ENCODE measurements at regions not wholly inside any gene's neighbourhood (a gene's known extent, or its start where the extent isn't known, plus 50 kb on each side); places are given as distances from the start of the nearest gene placed in this dataset.

GRCh38 chr5:135657536-135658305 is 78.9 kb upstream of the CXCL14 start:
- no peak overlapping the region for H4K91ac ChIP-seq (replicated peaks; ENCODE audit: insufficient read length, low read length)
- H2BK20ac ChIP-seq (ENCODE audit: low read length) = no peak overlapping the region
- H4K8ac ChIP-seq (ENCODE audit: extremely low read depth, insufficient read depth, low read length) = no peak overlapping the region
- H3K79me1 ChIP-seq (ENCODE audit: low read depth, low read length) = no peaks in the 10 kb centered on the region
- H3K14ac ChIP-seq (ENCODE audit: insufficient read length) = no peak overlapping the region
- no peaks in the 10 kb centered on the region for H3K36me3 ChIP-seq (ENCODE audit: control insufficient read depth in 2 of 4, insufficient read depth in 4 of 4, low read length in 3 of 4)
- CTCF ChIA-PET (ENCODE audit: partially characterized antibody) = interaction anchor here (1.0 kb wide), 1 partner anchor 50 kb away, joined by 3 read pairs; no protein-coding TSS in a partner anchor
- no peak overlapping the region for H3K9ac ChIP-seq (replicated peaks in 1 of 4; ENCODE audit: extremely low read depth in 1 of 4, low read depth in 3 of 4, low read length in 3 of 4)
- peaks cover 0 to 5% (median 0%) of the 10 kb centered on the region in 4 experiments; a peak in 2 of 7 replicates for H3K4me1 ChIP-seq (replicated peaks in 1 of 4; ENCODE audit: control insufficient read depth in 3 of 4, insufficient read depth in 4 of 4, low read length in 3 of 4)
- H3K4me3 ChIP-seq (ENCODE audit: extremely low read depth in 1 of 4, insufficient read depth in 2 of 4, low read depth in 3 of 4, low read length in 4 of 4) = no peak overlapping the region
- H3K23me2 ChIP-seq (ENCODE audit: low read depth, low read length) = no peaks in the 10 kb centered on the region
- FAIRE-seq = no peak
- 76% methylated on average over 3 of the region's 3 CpGs; no CpG with 5 or more reads in 1 of the 2 experiments for WGBS, 2 experiments (ENCODE audit: extremely low coverage in 1 of 2, insufficient coverage in 1 of 2, insufficient read length in 1 of 2, insufficient replicate concordance in 2 of 2, low coverage in 1 of 2, low lambda C conversion rate in 2 of 2, missing lambda C conversion rate in 1 of 2)
- H3K4me2 ChIP-seq (ENCODE audit: insufficient read depth in 1 of 2, low read depth in 2 of 2, low read length in 2 of 2) = no peak overlapping the region
- DNase-seq (ENCODE audit: low read depth in 1 of 2, low spot score in 2 of 2) = no peak
- POLR2A ChIA-PET (ENCODE audit: partially characterized antibody) = interaction anchor here (0.7 kb wide), 1 partner anchor 85 kb away, joined by 3 read pairs; no protein-coding TSS in a partner anchor
- H3K27me3 ChIP-seq (replicated peaks in 1 of 4; ENCODE audit: control insufficient read depth in 3 of 4, extremely low read depth in 1 of 4, insufficient read depth in 3 of 4, low read length in 3 of 4) = no peaks in the 10 kb centered on the region
- H2AK5ac ChIP-seq (ENCODE audit: low read depth, low read length) = no peak overlapping the region
- no peak overlapping the region for H3K27ac ChIP-seq (ENCODE audit: low read depth, low read length)
- H3K4ac ChIP-seq (replicated peaks; ENCODE audit: insufficient read length, low read depth, low read length) = no peak overlapping the region
- H2AFZ ChIP-seq (ENCODE audit: low read length) = no peak overlapping the region
- H3K9me3 ChIP-seq (ENCODE audit: insufficient read depth in 2 of 2, low read depth in 1 of 2, low read length in 1 of 2) = peaks cover 6 to 12% of the 10 kb centered on the region in 2 experiments; a peak in 2 of 4 replicates
- H3K56ac ChIP-seq (replicated peaks; ENCODE audit: insufficient read length, low read depth, low read length) = no peak overlapping the region
- no peak overlapping the region for H2BK5ac ChIP-seq (ENCODE audit: low read depth, low read length)
- no peak overlapping the region for H3K18ac ChIP-seq (ENCODE audit: extremely low read depth, low read length)
- no peaks in the 10 kb centered on the region for H4K20me1 ChIP-seq (replicated peaks in 1 of 2; ENCODE audit: control insufficient read depth in 1 of 2, insufficient read depth in 2 of 2, low read length in 2 of 2)
- H4K5ac ChIP-seq (ENCODE audit: insufficient read length, low read depth, low read length) = no peak overlapping the region
- no peaks in the 10 kb centered on the region for H3K79me2 ChIP-seq (ENCODE audit: control insufficient read depth in 1 of 2, insufficient read depth in 2 of 2, low read length in 2 of 2)
- H2BK12ac ChIP-seq (ENCODE audit: low read depth, low read length) = no peak overlapping the region
- no peak overlapping the region for H2BK15ac ChIP-seq (ENCODE audit: low read length)
- no peak overlapping the region for H3K23ac ChIP-seq (ENCODE audit: insufficient read length)
- no peak overlapping the region for H2BK120ac ChIP-seq (replicated peaks; ENCODE audit: low read depth, low read length)
- TF ChIP-seq KDM4A (IDR thresholded peaks at IDR 0.05; ENCODE audit: low read depth, low read length, severe bottlenecking) (no peak), GTF2F1 (IDR thresholded peaks at IDR 0.05; ENCODE audit: borderline replicate concordance, low read depth, low read length) (no peak), SRF (IDR thresholded peaks at IDR 0.05; ENCODE audit: low read depth, low read length) (no peak), GABPA (IDR thresholded peaks at IDR 0.05; ENCODE audit: borderline replicate concordance, insufficient read depth, low read length) (no peak), EGR1 (IDR thresholded peaks at IDR 0.05; ENCODE audit: borderline replicate concordance, low read depth, low read length) (no peak), NANOG (IDR thresholded peaks at IDR 0.05; ENCODE audit: insufficient read depth, low read depth, low read length, poor library complexity, severe bottlenecking) (no peak), HDAC6 (IDR thresholded peaks at IDR 0.05; ENCODE audit: low read depth, low read length) (no peak)
- TF ChIP-seq, protein P1, sequence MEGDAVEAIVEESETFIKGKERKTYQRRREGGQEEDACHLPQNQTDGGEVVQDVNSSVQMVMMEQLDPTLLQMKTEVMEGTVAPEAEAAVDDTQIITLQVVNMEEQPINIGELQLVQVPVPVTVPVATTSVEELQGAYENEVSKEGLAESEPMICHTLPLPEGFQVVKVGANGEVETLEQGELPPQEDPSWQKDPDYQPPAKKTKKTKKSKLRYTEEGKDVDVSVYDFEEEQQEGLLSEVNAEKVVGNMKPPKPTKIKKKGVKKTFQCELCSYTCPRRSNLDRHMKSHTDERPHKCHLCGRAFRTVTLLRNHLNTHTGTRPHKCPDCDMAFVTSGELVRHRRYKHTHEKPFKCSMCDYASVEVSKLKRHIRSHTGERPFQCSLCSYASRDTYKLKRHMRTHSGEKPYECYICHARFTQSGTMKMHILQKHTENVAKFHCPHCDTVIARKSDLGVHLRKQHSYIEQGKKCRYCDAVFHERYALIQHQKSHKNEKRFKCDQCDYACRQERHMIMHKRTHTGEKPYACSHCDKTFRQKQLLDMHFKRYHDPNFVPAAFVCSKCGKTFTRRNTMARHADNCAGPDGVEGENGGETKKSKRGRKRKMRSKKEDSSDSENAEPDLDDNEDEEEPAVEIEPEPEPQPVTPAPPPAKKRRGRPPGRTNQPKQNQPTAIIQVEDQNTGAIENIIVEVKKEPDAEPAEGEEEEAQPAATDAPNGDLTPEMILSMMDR (IDR thresholded peaks at IDR 0.05; ENCODE audit: control extremely low read depth in 1 of 3, insufficient read depth in 1 of 3, low read depth in 1 of 3, low read length in 3 of 3) = no peak

Measured in H1 (cell line).